ENCODE measurements at regions not wholly inside any gene's neighbourhood (a gene's known extent, or its start where the extent isn't known, plus 50 kb on each side); places are given as distances from the start of the nearest gene placed in this dataset.

DNA sequence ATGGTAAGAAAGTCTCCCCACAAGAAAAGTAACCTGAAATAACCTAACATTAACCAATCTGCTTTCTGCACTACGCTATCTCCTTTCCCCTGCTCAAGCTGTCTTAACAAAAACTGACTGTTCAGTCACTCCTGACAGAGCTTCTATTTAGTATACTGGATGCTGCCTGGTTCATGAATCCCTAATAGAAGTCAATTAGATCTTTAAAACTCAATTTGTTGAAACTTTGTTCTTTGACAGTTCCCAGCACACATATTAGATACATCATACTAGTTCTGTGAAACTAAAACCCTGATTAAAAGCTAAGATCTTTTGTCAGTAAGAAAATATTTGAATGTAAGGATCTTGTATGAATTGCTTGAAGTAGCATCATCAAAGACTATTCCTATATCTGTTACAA, 287.4 kb downstream of the RBM43 start:
- H3K27me3 Mint-ChIP-seq (ENCODE audit: insufficient read depth, low read depth, poor library complexity): no peaks in the 10 kb centered on the region
- Histone ChIP-seq H3K27ac (ENCODE audit: low read depth) (no peak overlapping the region), H3K4me1 (ENCODE audit: insufficient read depth) (peaks cover 10% of the 10 kb centered on the region), H3F3A (replicated peaks; ENCODE audit: low read depth) (no peaks in the 10 kb centered on the region), H3K79me2 (replicated peaks; ENCODE audit: insufficient read depth) (no peaks in the 10 kb centered on the region), H3K27me3 (ENCODE audit: insufficient read depth) (no peaks in the 10 kb centered on the region), H3K4me3 (no peak overlapping the region), H3K36me3 (ENCODE audit: insufficient read depth) (no peaks in the 10 kb centered on the region), H3K9me2 (ENCODE audit: insufficient read depth) (peaks cover 9% of the 10 kb centered on the region; the same call in 1 of the 2 replicates), H4K20me1 (replicated peaks; ENCODE audit: insufficient read depth) (no peaks in the 10 kb centered on the region), H2AFZ (no peak overlapping the region), H3K4me2 (no peak overlapping the region)
- peaks cover 15% of the 10 kb centered on the region for H3K4me1 Mint-ChIP-seq
- no peak overlapping the region for H3K4me3 Mint-ChIP-seq
- peaks cover 3% of the 10 kb centered on the region for H3K9me3 Mint-ChIP-seq
- TF ChIP-seq CREB1 (CRISPR knock-in tag; IDR thresholded peaks at IDR 0.05; ENCODE audit: low read depth) (no peak), EZH2 (IDR thresholded peaks at IDR 0.05; ENCODE audit: low read depth, unreplicated experiment) (no peak), JUNB (IDR thresholded peaks at IDR 0.05; ENCODE audit: unreplicated experiment) (no peak), POLR2AphosphoS5 (IDR thresholded peaks at IDR 0.05; ENCODE audit: low read depth) (no peak), ZNF114 (CRISPR knock-in tag; IDR thresholded peaks at IDR 0.05) (no peak), EZH2phosphoT487 (IDR thresholded peaks at IDR 0.05; ENCODE audit: unreplicated experiment) (no peak), NANOG (IDR thresholded peaks at IDR 0.05; ENCODE audit: borderline replicate concordance) (no peak), ZNF331 (CRISPR knock-in tag; IDR thresholded peaks at IDR 0.05; ENCODE audit: low read depth) (no peak), STAT1 (IDR thresholded peaks at IDR 0.05; ENCODE audit: unreplicated experiment) (no peak)
- TF ChIP-seq, protein P1, sequence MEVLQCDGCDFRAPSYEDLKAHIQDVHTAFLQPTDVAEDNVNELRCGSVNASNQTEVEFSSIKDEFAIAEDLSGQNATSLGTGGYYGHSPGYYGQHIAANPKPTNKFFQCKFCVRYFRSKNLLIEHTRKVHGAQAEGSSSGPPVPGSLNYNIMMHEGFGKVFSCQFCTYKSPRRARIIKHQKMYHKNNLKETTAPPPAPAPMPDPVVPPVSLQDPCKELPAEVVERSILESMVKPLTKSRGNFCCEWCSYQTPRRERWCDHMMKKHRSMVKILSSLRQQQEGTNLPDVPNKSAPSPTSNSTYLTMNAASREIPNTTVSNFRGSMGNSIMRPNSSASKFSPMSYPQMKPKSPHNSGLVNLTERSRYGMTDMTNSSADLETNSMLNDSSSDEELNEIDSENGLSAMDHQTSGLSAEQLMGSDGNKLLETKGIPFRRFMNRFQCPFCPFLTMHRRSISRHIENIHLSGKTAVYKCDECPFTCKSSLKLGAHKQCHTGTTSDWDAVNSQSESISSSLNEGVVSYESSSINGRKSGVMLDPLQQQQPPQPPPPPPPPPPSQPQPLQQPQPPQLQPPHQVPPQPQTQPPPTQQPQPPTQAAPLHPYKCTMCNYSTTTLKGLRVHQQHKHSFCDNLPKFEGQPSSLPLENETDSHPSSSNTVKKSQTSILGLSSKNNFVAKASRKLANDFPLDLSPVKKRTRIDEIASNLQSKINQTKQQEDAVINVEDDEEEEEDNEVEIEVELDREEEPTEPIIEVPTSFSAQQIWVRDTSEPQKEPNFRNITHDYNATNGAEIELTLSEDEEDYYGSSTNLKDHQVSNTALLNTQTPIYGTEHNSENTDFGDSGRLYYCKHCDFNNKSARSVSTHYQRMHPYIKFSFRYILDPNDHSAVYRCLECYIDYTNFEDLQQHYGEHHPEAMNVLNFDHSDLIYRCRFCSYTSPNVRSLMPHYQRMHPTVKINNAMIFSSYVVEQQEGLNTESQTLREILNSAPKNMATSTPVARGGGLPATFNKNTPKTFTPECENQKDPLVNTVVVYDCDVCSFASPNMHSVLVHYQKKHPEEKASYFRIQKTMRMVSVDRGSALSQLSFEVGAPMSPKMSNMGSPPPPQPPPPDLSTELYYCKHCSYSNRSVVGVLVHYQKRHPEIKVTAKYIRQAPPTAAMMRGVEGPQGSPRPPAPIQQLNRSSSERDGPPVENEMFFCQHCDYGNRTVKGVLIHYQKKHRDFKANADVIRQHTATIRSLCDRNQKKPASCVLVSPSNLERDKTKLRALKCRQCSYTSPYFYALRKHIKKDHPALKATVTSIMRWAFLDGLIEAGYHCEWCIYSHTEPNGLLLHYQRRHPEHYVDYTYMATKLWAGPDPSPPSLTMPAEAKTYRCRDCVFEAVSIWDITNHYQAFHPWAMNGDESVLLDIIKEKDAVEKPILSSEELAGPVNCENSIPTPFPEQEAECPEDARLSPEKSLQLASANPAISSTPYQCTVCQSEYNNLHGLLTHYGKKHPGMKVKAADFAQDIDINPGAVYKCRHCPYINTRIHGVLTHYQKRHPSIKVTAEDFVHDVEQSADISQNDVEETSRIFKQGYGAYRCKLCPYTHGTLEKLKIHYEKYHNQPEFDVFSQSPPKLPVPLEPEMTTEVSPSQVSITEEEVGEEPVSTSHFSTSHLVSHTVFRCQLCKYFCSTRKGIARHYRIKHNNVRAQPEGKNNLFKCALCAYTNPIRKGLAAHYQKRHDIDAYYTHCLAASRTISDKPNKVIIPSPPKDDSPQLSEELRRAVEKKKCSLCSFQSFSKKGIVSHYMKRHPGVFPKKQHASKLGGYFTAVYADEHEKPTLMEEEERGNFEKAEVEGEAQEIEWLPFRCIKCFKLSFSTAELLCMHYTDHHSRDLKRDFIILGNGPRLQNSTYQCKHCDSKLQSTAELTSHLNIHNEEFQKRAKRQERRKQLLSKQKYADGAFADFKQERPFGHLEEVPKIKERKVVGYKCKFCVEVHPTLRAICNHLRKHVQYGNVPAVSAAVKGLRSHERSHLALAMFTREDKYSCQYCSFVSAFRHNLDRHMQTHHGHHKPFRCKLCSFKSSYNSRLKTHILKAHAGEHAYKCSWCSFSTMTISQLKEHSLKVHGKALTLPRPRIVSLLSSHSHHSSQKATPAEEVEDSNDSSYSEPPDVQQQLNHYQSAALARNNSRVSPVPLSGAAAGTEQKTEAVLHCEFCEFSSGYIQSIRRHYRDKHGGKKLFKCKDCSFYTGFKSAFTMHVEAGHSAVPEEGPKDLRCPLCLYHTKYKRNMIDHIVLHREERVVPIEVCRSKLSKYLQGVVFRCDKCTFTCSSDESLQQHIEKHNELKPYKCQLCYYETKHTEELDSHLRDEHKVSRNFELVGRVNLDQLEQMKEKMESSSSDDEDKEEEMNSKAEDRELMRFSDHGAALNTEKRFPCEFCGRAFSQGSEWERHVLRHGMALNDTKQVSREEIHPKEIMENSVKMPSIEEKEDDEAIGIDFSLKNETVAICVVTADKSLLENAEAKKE (CRISPR knock-in tag; IDR thresholded peaks at IDR 0.05): no peak
- TF ChIP-seq, protein P2, sequence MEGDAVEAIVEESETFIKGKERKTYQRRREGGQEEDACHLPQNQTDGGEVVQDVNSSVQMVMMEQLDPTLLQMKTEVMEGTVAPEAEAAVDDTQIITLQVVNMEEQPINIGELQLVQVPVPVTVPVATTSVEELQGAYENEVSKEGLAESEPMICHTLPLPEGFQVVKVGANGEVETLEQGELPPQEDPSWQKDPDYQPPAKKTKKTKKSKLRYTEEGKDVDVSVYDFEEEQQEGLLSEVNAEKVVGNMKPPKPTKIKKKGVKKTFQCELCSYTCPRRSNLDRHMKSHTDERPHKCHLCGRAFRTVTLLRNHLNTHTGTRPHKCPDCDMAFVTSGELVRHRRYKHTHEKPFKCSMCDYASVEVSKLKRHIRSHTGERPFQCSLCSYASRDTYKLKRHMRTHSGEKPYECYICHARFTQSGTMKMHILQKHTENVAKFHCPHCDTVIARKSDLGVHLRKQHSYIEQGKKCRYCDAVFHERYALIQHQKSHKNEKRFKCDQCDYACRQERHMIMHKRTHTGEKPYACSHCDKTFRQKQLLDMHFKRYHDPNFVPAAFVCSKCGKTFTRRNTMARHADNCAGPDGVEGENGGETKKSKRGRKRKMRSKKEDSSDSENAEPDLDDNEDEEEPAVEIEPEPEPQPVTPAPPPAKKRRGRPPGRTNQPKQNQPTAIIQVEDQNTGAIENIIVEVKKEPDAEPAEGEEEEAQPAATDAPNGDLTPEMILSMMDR (conservative IDR thresholded peaks at IDR 0.05; ENCODE audit: low read depth in 2 of 2): no peak
- TF ChIP-seq, protein P3, sequence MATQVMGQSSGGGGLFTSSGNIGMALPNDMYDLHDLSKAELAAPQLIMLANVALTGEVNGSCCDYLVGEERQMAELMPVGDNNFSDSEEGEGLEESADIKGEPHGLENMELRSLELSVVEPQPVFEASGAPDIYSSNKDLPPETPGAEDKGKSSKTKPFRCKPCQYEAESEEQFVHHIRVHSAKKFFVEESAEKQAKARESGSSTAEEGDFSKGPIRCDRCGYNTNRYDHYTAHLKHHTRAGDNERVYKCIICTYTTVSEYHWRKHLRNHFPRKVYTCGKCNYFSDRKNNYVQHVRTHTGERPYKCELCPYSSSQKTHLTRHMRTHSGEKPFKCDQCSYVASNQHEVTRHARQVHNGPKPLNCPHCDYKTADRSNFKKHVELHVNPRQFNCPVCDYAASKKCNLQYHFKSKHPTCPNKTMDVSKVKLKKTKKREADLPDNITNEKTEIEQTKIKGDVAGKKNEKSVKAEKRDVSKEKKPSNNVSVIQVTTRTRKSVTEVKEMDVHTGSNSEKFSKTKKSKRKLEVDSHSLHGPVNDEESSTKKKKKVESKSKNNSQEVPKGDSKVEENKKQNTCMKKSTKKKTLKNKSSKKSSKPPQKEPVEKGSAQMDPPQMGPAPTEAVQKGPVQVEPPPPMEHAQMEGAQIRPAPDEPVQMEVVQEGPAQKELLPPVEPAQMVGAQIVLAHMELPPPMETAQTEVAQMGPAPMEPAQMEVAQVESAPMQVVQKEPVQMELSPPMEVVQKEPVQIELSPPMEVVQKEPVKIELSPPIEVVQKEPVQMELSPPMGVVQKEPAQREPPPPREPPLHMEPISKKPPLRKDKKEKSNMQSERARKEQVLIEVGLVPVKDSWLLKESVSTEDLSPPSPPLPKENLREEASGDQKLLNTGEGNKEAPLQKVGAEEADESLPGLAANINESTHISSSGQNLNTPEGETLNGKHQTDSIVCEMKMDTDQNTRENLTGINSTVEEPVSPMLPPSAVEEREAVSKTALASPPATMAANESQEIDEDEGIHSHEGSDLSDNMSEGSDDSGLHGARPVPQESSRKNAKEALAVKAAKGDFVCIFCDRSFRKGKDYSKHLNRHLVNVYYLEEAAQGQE (IDR thresholded peaks at IDR 0.05; ENCODE audit: unreplicated experiment): no peak
- TF ChIP-seq, protein P4, sequence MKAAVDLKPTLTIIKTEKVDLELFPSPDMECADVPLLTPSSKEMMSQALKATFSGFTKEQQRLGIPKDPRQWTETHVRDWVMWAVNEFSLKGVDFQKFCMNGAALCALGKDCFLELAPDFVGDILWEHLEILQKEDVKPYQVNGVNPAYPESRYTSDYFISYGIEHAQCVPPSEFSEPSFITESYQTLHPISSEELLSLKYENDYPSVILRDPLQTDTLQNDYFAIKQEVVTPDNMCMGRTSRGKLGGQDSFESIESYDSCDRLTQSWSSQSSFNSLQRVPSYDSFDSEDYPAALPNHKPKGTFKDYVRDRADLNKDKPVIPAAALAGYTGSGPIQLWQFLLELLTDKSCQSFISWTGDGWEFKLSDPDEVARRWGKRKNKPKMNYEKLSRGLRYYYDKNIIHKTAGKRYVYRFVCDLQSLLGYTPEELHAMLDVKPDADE (IDR thresholded peaks at IDR 0.05): no peak
- no peak for ATAC-seq
- DNase-seq (ENCODE audit: low spot score): no peak
- H3K36me3 Mint-ChIP-seq (ENCODE audit: low read depth): peaks cover 5% of the 10 kb centered on the region; the same call in 2 of the 3 replicates
- no peak overlapping the region for H3K27ac Mint-ChIP-seq

Measured in GM23338 (cell line).